HG03439 (cell line): ENCODE measurements at regions not wholly inside any gene's neighbourhood (a gene's known extent, or its start where the extent isn't known, plus 50 kb on each side); places are given as distances from the start of the nearest gene placed in this dataset.
"Not testable (repeated sequence)": the region's sequence is repeated elsewhere in the genome, so short reads cannot be mapped to it uniquely, and the experiment has no call there.

Source experiments
- ATAC-seq: cut with Tn5 transposase; IDR thresholded peaks from one replicate; pipeline ENCODE4 v1.9.1; 2021; ENCODE audit warnings: mild to moderate bottlenecking, moderate library complexity; ENCODE audit not compliant: unreplicated experiment

GRCh38 chr2:224263571-224264043, 138.3 kb downstream of the FAM124B start:
- no peak for ATAC-seq

GRCh38 chr2:224261326-224261725, 140.6 kb downstream of the FAM124B start:
- no peak for ATAC-seq

DNA sequence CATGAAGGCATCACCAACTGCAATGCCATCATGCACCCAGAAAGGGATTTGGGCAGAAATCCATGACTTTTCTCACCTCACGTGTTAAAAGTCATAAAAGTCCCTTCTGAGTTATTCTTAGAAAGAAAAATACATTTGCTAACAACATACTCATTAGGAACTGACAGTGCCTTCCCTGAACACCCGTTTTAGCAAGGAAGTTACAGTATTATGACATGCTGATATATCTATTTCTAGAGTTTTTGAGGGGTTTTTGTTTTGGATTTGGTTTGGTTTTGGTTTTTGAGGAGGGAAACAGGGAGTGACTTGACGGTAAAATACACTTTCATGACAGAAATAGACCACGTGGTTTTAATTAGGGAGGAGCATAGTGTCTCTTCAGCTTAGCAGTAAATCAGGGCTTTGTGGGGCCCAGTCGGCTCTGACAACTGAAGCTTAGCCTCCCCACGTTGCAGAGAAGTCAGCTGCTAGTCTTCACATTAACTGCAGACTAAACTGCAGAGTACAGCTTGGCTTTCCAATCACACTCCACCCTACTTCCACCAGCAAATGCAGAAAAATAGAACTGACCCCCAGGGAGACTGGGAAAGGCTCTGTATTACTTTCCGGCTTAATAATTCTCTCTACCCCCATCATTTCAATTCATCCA, 141.4 kb downstream of the FAM124B start:
- ATAC-seq, result no peak

DNA sequence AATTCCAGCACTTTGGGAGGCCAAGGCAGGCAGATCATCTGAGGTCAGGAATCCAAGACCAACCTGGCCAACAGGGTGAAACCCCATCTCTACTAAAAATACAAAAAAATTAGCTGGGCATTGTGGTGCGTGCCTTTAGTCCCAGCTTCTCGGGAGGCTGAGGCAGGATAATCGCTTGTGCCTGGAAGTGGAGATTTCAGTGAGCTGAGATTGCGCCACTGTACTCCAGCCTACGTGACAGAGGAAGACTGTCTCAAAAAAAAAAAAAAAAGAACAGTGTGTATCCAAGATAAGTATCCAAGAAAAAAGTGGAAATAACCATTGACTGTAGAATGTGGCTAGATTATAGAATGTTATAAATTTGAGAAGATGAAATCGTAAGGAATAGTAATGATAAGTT, 142.1 kb downstream of the FAM124B start:
- ATAC-seq, result no peak

DNA sequence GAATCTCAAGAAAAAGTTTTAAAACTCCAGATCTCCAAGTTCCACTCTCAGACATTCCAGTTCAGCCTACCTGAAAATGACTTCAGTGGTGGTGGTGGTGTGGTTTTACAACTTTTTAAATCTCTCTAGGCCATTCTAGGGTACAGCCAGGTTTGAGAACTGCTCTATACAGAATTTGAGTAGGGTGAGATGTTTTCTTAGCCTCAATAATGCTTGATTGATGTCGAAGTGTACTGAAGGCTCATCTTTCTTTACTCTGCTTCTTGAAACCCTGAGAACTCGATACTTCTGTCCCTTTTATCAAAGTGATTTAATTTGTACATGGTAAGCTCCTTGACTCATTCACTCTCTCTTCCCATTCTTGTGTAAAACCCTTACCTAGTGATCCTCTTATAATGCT, 143.8 kb downstream of the FAM124B start:
- ATAC-seq, result no peak

DNA sequence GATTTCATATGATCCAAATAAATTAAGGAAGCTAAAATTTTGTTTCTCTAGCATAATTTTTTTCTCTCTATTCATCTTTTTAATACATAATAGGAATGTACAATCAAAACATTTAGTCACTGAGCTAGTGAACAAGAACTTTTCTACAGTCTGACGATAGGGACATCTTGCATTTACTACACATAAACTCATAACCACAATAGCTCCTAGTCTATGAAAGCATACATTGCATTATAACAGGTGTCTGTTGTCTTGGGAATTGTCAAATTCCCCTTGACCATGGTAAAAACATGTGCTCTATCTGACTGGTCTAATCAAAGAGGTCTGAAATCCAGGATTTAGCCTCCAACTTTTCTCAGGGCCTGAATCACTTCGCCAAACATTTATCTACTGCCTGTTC, 144.8 kb downstream of the FAM124B start:
- ATAC-seq, result no peak

DNA sequence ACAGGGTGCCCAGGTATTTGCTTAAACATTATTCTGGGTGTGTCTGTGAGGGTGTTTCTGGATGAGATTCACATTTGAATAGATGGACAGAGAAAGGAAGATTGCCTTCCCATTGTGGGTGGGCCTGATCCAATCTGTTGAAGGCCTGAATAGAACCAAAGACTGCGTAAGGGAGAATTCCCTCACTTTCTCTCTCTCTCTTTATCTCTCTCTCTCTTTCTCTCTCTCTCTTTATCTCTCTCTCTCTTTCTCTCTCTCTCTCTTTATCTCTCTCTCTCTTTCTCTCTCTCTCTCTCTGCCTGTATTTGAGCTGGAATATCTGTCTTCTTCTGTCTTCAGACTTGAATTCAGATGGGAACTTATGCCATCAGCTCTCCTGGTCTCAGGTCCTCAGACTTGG, 148.4 kb downstream of the FAM124B start:
- no peak for ATAC-seq

DNA sequence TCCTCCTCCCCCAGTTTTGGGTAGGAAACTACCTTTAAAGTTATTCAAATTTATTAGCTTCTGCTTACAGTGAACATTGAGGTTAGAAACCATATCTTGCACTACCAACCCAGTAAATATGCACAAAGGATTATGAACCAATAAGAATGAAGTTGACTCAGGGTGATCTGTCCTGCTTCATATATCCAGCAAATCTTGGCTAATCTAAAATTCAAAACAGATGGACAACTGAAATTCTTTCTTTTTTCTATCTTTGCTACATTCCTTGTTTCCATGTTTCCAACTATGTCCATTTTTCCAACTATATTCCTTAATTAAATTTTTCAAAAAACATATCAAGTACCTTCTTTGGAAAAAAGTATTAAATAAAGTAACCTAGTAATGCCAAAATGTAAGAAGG, 149.3 kb downstream of the FAM124B start:
- ATAC-seq, result no peak

DNA sequence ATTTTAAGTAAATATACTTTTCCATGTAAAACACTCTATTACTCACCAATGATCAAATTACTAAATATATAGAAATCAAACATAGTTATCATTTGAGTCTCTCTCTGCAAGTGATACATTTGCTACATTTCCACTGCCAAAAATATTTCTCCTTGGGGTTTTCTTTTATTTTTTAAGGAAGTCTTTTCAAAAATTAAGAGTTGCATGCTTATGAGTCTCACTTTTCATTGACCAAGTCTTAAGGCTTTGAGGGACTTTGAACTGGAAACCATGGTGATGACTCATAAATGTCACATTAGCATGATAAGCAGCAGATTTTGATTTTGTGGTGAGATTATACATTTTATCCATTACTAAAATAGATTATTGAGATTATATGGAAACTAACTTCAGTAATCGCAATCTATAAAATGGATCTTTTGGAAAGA, 152.9 kb downstream of the FAM124B start:
- no peak for ATAC-seq

DNA sequence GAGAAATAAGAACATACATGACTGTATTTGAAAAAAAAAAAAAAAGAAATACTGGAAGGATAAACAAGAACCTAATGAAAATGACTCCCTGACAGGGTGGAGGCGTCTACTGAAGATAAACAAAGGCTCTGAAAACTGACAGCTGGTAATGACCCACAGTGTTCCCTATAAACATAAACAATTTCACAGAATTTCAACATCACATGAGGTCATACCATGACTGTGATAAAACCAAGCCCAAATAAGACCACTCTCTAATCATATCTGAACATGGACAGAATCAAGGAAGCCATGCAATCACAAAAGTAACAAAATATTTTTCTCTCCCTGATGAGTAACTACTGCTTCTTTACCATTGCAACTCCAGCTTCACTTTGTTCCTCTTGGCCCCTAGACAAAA, 159.3 kb downstream of the FAM124B start:
- no peak for ATAC-seq

GRCh38 chr2:224241812-224242211, 160.1 kb downstream of the FAM124B start:
- ATAC-seq, result no peak

- no peak for ATAC-seq
Measured at GRCh38 chr2:224241001-224241400, 160.9 kb downstream of the FAM124B start.

DNA sequence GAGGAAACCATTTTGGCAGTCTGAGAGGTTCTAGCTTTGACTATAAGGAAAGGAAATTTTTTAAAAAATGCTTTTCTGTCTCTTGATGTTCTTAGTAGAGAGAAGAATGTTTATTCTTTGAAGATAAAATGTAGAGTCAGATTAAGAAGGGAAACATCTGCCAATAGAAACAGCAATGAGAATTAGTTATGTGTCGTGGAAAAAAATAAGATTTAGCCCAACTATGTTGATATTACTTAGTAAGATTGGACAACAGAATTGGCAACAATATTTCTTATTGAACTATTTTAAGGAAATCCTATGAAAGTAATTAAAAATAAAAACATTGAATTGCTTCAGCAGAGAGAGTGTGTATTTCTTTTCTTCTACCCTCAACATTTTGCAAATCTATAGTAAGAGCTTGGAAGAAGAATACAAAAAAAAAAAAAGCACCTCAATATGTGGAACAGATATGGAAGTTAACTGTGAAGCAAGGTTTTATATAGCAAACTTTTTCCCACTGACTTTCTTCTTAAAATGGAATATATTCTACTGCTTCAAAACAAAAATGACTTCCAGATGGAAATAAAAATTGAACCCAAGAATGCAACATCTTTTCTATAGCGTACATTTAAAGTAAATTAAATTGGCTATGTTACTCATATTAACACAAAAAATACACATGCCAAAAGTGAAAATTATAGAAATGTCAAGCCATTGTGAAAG, 177.9 kb downstream of the FAM124B start:
- ATAC-seq, result no peak

DNA sequence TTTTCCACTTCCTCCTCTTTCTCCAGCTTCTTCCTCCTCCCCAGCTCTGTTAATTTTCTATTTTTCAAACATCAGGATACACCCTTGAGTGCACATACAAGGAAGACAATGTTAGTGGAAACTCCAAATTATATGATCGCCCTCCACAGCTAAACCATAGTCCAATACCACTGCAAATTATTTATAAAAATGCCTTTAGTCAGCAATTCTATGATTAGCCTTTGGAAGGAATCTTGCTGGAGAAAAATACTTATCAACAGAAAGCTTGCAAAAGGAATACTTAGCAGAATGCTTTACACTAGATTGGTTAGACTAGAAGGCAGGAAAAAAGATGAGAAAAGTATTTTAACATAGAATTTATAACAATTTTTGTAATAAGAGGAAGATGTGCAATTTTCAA, 178.9 kb downstream of the FAM124B start:
- no peak for ATAC-seq

DNA sequence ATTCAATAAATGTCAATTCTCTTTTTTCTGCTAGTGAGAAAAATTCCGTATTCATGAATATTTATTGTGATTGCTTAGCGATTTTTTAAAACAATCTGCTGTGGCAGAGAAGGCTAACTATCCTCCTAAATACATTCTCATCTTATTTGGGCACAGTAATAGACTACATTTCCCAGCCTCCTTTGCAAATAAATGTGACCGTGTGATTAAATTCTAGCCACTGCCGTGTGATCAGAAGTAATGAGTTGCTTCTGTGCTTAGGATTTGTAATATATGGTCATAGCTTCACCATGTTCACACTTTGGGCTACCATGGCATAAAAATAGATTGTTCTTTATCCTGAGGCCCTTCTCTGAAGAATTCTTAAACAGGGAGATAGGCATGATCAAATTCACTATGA, 179.6 kb downstream of the FAM124B start:
- ATAC-seq, result no peak

DNA sequence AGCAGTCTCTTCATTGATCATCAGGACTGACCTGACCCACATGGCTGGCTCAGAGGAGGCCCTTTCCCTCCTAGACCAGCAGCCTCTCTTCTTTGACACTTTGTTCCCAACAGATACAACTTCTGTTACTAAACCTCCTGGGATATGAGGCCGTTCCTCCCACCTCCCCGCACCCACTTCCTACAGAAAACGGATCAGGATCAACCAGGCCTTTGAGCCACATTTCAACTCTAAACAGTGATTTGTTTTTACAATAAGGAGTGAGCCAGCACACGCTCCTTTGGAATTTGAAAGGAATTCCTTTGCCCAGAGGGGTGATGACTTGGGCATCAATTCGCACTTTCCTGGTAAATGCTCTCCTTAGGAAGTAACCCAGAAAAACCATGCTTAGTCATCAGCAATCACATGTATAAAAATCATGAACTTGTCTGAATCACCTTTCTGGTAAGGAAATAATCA, 180.4 kb downstream of the FAM124B start:
- ATAC-seq, result no peak

DNA sequence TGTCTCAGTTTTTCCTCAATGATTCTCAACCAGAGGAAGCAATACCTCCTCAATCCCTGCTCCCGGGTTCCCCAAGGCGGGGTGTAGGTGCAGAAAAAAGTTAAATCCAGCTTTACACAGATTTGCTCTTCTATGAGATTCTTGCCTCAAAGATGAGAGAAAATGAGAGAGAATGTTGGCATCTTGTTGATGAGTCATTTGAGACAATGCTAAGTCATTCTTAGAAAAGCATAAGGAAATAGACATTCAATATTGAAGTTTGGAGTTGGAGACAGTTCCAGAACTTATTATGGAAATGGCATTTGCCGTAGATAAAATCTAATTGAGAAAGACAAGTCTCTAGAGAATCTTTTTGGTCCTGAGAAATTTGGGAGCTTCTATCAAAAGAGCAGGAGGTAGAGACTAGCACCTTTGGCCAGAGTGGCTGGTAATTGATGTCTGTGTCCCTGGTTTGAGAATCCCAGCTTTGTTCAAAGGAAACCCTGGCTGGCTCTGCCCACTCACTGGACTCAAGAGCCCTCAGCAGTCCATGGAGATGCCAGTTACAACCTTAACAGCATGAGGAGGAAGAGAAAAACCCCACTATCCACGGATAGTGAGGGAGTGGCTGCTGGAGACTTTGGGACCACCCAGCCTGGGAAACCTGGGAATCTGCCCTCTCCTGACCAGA, 181.2 kb downstream of the FAM124B start:
- ATAC-seq, result no peak

GRCh38 chr2:224219781-224220180, 180.7 kb upstream of the SERPINE2 start:
- no peak for ATAC-seq

- no peak for ATAC-seq
Measured at GRCh38 chr2:224217962-224218347, 178.9 kb upstream of the SERPINE2 start.

- no peak for ATAC-seq
Measured at GRCh38 chr2:224217233-224217961, 178.3 kb upstream of the SERPINE2 start.

DNA sequence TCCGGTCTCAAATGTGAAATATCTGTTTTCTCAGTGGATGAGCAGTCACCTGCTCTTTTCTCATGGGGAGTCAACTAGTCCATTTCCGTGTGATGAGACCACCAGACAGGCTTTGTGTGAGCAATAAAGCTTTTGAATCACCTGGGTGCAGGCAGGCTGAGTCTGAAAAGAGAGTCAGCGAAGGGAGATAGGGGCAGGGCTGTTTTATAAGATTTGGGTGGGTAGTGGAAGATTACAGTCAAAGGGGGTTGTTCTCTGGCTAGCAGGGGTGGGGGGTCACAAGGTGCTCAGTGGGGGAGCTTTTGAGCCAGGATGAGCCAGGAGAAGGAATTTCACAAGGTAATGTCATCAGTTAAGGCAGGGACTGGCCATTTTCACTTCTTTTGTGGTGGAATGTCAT, 176.5 kb upstream of the SERPINE2 start:
- not testable (repeated sequence) for ATAC-seq
